OCI-LY3 (cell line): ENCODE measurements at regions not wholly inside any gene's neighbourhood (a gene's known extent, or its start where the extent isn't known, plus 50 kb on each side); places are given as distances from the start of the nearest gene placed in this dataset.

ENCODE experiments used
- H2AFZ ChIP-seq: fragments of 200-600, 300-600 bp; shearing (Covaris generic); 2 replicates; pipeline ENCODE4 v1.6.0; 2014; ENCODE audit warnings: antibody characterized with exemption, low read depth, low read length
- H3K27ac ChIP-seq: fragments of 200-600, 300-600 bp; sonication (generic); 2 replicates; pipeline ENCODE4 v1.5.1; 2014; ENCODE audit warnings: mild to moderate bottlenecking, low read length, moderate library complexity, mixed read lengths
- H3K27me3 ChIP-seq: fragments of 200-600, 300-600 bp; sonication (generic); 2 replicates; pipeline ENCODE4 v1.6.1; 2014; ENCODE audit warnings: low read depth, low read length, mixed read lengths
- H3K36me3 ChIP-seq: fragments of 200-600, 300-600 bp; sonication (generic); replicated peaks from 2 replicates; pipeline ENCODE3; 2014; ENCODE audit warnings: low read depth, low read length, mixed read lengths
- H3K4me1 ChIP-seq: fragments of 300-600, 200-600 bp; sonication (generic); 2 replicates; pipeline ENCODE4 v1.6.1; 2014; ENCODE audit warnings: low read length, mixed read lengths
- H3K4me2 ChIP-seq: fragments of 200-600, 300-600 bp; sonication (generic); 2 replicates; pipeline ENCODE4 v1.6.1; 2014; ENCODE audit warnings: low read length, mixed read lengths
- H3K4me3 ChIP-seq: fragments of 300-600, 200-600 bp; sonication (generic); 2 replicates; pipeline ENCODE4 v1.5.1; 2014; ENCODE audit warnings: antibody characterized with exemption, mild to moderate bottlenecking, low read length, moderate library complexity
- H3K79me2 ChIP-seq: fragments of 300-600, 200-600 bp; shearing (Covaris generic); 2 replicates; pipeline ENCODE4 v1.6.1; 2014; ENCODE audit warnings: mild to moderate bottlenecking, low read length, mixed read lengths
- H3K9ac ChIP-seq: fragments of 300-600, 200-600 bp; shearing (Covaris generic); 2 replicates; pipeline ENCODE4 v1.6.0; 2014; ENCODE audit warnings: mild to moderate bottlenecking, low read length, moderate library complexity
- H3K9me3 ChIP-seq: fragments of 200-600, 300-600 bp; shearing (Covaris generic); 2 replicates; pipeline ENCODE4 v1.6.1; 2014; ENCODE audit warnings: low read length, mixed read lengths; ENCODE audit not compliant: insufficient read depth
- H4K20me1 ChIP-seq: fragments of 200-600, 300-600 bp; sonication (generic); 2 replicates; pipeline ENCODE4 v1.6.1; 2016; ENCODE audit warnings: low read length, mixed read lengths; ENCODE audit not compliant: insufficient read depth
- CTCF ChIP-seq: fragments of 200-600, 300-600 bp; sonication (generic); IDR thresholded peaks from 2 replicates; pipeline ENCODE4 v1.5.1; 2014; ENCODE audit warnings: antibody characterized with exemption, low read length, low read depth
- EZH2phosphoT487 ChIP-seq: fragments of 200-600 bp; shearing (Covaris generic); IDR thresholded peaks from 2 replicates; pipeline ENCODE4 v1.6.1; 2018; ENCODE audit warnings: antibody characterized with exemption, mixed run types, low read depth

- Histone ChIP-seq H3K79me2 (no peaks in the 10 kb centered on the region), H2AFZ (no peak overlapping the region), H3K4me2 (no peak overlapping the region), H3K4me3 (no peak overlapping the region), H4K20me1 (no peaks in the 10 kb centered on the region), H3K27me3 (peaks cover 16% of the 10 kb centered on the region; the same call in 1 of the 2 replicates), H3K9ac (no peak overlapping the region), H3K27ac (no peak overlapping the region), H3K9me3 (no peaks in the 10 kb centered on the region), H3K4me1 (peaks cover 13% of the 10 kb centered on the region), H3K36me3 (no peaks in the 10 kb centered on the region)
- TF ChIP-seq EZH2phosphoT487 (no peak), CTCF (no peak)
Observed at GRCh38 chr6:40960742-40961430, 78.1 kb downstream of the UNC5CL start.

- Histone ChIP-seq H3K79me2 (no peaks in the 10 kb centered on the region), H3K27me3 (peaks cover 20% of the 10 kb centered on the region; the same call in 1 of the 2 replicates), H3K4me3 (no peak overlapping the region), H3K27ac (no peak overlapping the region), H3K4me1 (peaks cover 13% of the 10 kb centered on the region), H4K20me1 (no peaks in the 10 kb centered on the region), H3K36me3 (no peaks in the 10 kb centered on the region), H3K9me3 (no peaks in the 10 kb centered on the region), H3K4me2 (no peak overlapping the region), H3K9ac (no peak overlapping the region), H2AFZ (no peak overlapping the region)
- TF ChIP-seq EZH2phosphoT487 (no peak), CTCF (no peak)
Observed at GRCh38 chr6:40959781-40960327, 79.2 kb downstream of the UNC5CL start.

- Histone ChIP-seq H3K4me1 (peaks cover 13% of the 10 kb centered on the region), H3K79me2 (no peaks in the 10 kb centered on the region), H2AFZ (no peak overlapping the region), H4K20me1 (no peaks in the 10 kb centered on the region), H3K4me3 (no peak overlapping the region), H3K36me3 (no peaks in the 10 kb centered on the region), H3K9me3 (no peaks in the 10 kb centered on the region), H3K9ac (no peak overlapping the region), H3K4me2 (no peak overlapping the region), H3K27me3 (peaks cover 14% of the 10 kb centered on the region; the same call in 1 of the 2 replicates), H3K27ac (no peak overlapping the region)
- no peak for TF ChIP-seq EZH2phosphoT487
- TF ChIP-seq CTCF = no peak
Observed at GRCh38 chr6:40958738-40959137, 80.3 kb downstream of the UNC5CL start.

- no peak overlapping the region for H2AFZ ChIP-seq
- no peaks in the 10 kb centered on the region for H3K36me3 ChIP-seq
- no peak overlapping the region for H3K27ac ChIP-seq
- H3K27me3 ChIP-seq = peaks cover 14% of the 10 kb centered on the region; the same call in 1 of the 2 replicates
- H3K79me2 ChIP-seq = no peaks in the 10 kb centered on the region
- no peak for TF ChIP-seq CTCF
- no peak for TF ChIP-seq EZH2phosphoT487
- no peaks in the 10 kb centered on the region for H3K9me3 ChIP-seq
- H3K4me1 ChIP-seq = peaks cover 13% of the 10 kb centered on the region
- H3K9ac ChIP-seq = no peak overlapping the region
- no peak overlapping the region for H3K4me2 ChIP-seq
- H3K4me3 ChIP-seq = no peak overlapping the region
- no peaks in the 10 kb centered on the region for H4K20me1 ChIP-seq
Observed at GRCh38 chr6:40957616-40958492, 81.2 kb downstream of the UNC5CL start.
